ENCODE measurements at regions not wholly inside any gene's neighbourhood (a gene's known extent, or its start where the extent isn't known, plus 50 kb on each side); places are given as distances from the start of the nearest gene placed in this dataset.
"Not testable (repeated sequence)": the region's sequence is repeated elsewhere in the genome, so short reads cannot be mapped to it uniquely, and the experiment has no call there.

- TF ChIP-seq CTCF (IDR thresholded peaks at IDR 0.05; ENCODE audit: control extremely low read depth in 1 of 3, insufficient read depth in 1 of 3, low read depth in 1 of 3, low read length in 3 of 3); POLR2AphosphoS5 (IDR thresholded peaks at IDR 0.05; ENCODE audit: low read depth, low read length); PHF8 (conservative IDR thresholded peaks at IDR 0.05; ENCODE audit: low read depth, low read length); ZNF274 (IDR thresholded peaks at IDR 0.05; ENCODE audit: borderline replicate concordance, extremely low read depth, low read length); JUN (IDR thresholded peaks at IDR 0.05; ENCODE audit: low read depth, low read length); RFX5 (IDR thresholded peaks at IDR 0.05; ENCODE audit: borderline replicate concordance, low read depth, low read length); CEBPB (IDR thresholded peaks at IDR 0.05; ENCODE audit: low read depth, low read length); USF2 (IDR thresholded peaks at IDR 0.05; ENCODE audit: low read length); RAD21 (IDR thresholded peaks at IDR 0.05 in 1 of 2, conservative IDR thresholded peaks at IDR 0.05 in 1 of 2; ENCODE audit: low read depth in 2 of 2, low read length in 2 of 2); POLR2A (IDR thresholded peaks at IDR 0.05; ENCODE audit: control extremely low read depth in 1 of 2, low read depth in 2 of 2, low read length in 2 of 2); RNF2 (IDR thresholded peaks at IDR 0.05; ENCODE audit: borderline replicate concordance, low read depth, low read length, missing control alignments, poor library complexity, severe bottlenecking); EGR1 (IDR thresholded peaks at IDR 0.05; ENCODE audit: borderline replicate concordance, low read depth, low read length); NANOG (IDR thresholded peaks at IDR 0.05; ENCODE audit: insufficient read depth, low read depth, low read length, poor library complexity, severe bottlenecking); FOSL1 (IDR thresholded peaks at IDR 0.05; ENCODE audit: insufficient read depth, low read depth, low read length): not testable (repeated sequence)
Observed at GRCh38 chr15:77872521-77873425, 204.7 kb downstream of the TBC1D2B start.

Measured in H1 (cell line).